ENCODE measurements at regions not wholly inside any gene's neighbourhood (a gene's known extent, or its start where the extent isn't known, plus 50 kb on each side); places are given as distances from the start of the nearest gene placed in this dataset.
"Not testable (repeated sequence)": the region's sequence is repeated elsewhere in the genome, so short reads cannot be mapped to it uniquely, and the experiment has no call there.

GRCh38 chr1:175248036-175248435 lies 55.5 kb upstream of the KIAA0040 start:
- TF ChIP-seq MEF2A (IDR thresholded peaks at IDR 0.05; ENCODE audit: borderline replicate concordance, low read depth); CTCF (IDR thresholded peaks at IDR 0.05); EZH2phosphoT487 (IDR thresholded peaks at IDR 0.05; ENCODE audit: borderline replicate concordance, low read depth); SMC3 (IDR thresholded peaks at IDR 0.05; ENCODE audit: low read depth, low read length); USF2 (IDR thresholded peaks at IDR 0.05; ENCODE audit: borderline replicate concordance, low read depth, low read length); JUND (IDR thresholded peaks at IDR 0.05): not testable (repeated sequence)
- TF ChIP-seq, protein P1, sequence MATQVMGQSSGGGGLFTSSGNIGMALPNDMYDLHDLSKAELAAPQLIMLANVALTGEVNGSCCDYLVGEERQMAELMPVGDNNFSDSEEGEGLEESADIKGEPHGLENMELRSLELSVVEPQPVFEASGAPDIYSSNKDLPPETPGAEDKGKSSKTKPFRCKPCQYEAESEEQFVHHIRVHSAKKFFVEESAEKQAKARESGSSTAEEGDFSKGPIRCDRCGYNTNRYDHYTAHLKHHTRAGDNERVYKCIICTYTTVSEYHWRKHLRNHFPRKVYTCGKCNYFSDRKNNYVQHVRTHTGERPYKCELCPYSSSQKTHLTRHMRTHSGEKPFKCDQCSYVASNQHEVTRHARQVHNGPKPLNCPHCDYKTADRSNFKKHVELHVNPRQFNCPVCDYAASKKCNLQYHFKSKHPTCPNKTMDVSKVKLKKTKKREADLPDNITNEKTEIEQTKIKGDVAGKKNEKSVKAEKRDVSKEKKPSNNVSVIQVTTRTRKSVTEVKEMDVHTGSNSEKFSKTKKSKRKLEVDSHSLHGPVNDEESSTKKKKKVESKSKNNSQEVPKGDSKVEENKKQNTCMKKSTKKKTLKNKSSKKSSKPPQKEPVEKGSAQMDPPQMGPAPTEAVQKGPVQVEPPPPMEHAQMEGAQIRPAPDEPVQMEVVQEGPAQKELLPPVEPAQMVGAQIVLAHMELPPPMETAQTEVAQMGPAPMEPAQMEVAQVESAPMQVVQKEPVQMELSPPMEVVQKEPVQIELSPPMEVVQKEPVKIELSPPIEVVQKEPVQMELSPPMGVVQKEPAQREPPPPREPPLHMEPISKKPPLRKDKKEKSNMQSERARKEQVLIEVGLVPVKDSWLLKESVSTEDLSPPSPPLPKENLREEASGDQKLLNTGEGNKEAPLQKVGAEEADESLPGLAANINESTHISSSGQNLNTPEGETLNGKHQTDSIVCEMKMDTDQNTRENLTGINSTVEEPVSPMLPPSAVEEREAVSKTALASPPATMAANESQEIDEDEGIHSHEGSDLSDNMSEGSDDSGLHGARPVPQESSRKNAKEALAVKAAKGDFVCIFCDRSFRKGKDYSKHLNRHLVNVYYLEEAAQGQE (IDR thresholded peaks at IDR 0.05; ENCODE audit: low read depth, low read length) = not testable (repeated sequence)
